IMR-90 (cell line): ENCODE measurements at regions not wholly inside any gene's neighbourhood (a gene's known extent, or its start where the extent isn't known, plus 50 kb on each side); places are given as distances from the start of the nearest gene placed in this dataset.

Experiments used
- ATAC-seq: fragments of 200-7000 bp; cut with Tn5 transposase; 2 replicates; pipeline ENCODE4 v1.9.1; 2020; ENCODE audit warnings: low read depth, mild to moderate bottlenecking, moderate library complexity
- BruUV-seq: library from RNA; stranded (reverse); fragments of 400-500 nt; replicated peaks from 2 replicates; lab custom pipeline; 2021; lab: Mats Ljungman, UMichigan
- CTCF ChIA-PET: fragments of 300-600 bp; formaldehyde crosslinking; extraction: SDS; loops from one replicate; lab custom pipeline; 2021; ENCODE audit warnings: antibody characterized with exemption; lab: Yijun Ruan, JAX
- POLR2A ChIA-PET: fragments of 300-600 bp; sonication (Branson Sonifier 250); formaldehyde crosslinking; loops from one replicate; lab custom pipeline; 2022; ENCODE audit warnings: antibody characterized with exemption; ENCODE audit not compliant: unreplicated experiment; lab: Charles Lee
- DNase-seq: peaks from one replicate; pipeline ENCODE4 v3.0.0; 2013
- H2AFZ ChIP-seq: replicated peaks from 2 replicates; pipeline ENCODE3; 2013; ENCODE audit warnings: low read length, mild to moderate bottlenecking; ENCODE audit not compliant: poor library complexity
- H2AK5ac ChIP-seq: 2 replicates; pipeline ENCODE4 v1.6.1; 2013; ENCODE audit warnings: low read depth, low read length, inconsistent platforms
- H2AK9ac ChIP-seq: replicated peaks from 2 replicates; pipeline ENCODE3; 2013; ENCODE audit warnings: mild to moderate bottlenecking, low read depth, low read length, moderate library complexity; ENCODE audit not compliant: poor library complexity
- H2BK120ac ChIP-seq: 2 replicates; pipeline ENCODE4 v1.6.1; 2013; ENCODE audit warnings: low read depth, low read length, inconsistent platforms
- H2BK15ac ChIP-seq: 3 replicates; pipeline ENCODE4 v1.6.1; 2013; ENCODE audit warnings: low read depth, low read length, inconsistent platforms
- H2BK20ac ChIP-seq: 2 replicates; pipeline ENCODE4 v1.6.1; 2013; ENCODE audit warnings: low read depth, mild to moderate bottlenecking, inconsistent platforms, low read length, moderate library complexity
- H2BK5ac ChIP-seq: 2 replicates; pipeline ENCODE4 v1.6.1; 2013; ENCODE audit warnings: mild to moderate bottlenecking, low read depth, low read length, inconsistent platforms; ENCODE audit not compliant: poor library complexity, severe bottlenecking
- H3K14ac ChIP-seq: replicated peaks from 2 replicates; pipeline ENCODE4 v1.6.1; 2013; ENCODE audit warnings: low read depth, low read length, inconsistent platforms
- H3K18ac ChIP-seq: 2 replicates; pipeline ENCODE4 v1.6.1; 2013; ENCODE audit warnings: low read depth, low read length, control low read depth
- H3K23ac ChIP-seq: 2 replicates; pipeline ENCODE4 v1.6.1; 2013; ENCODE audit warnings: low read depth, low read length, inconsistent platforms
- H3K27ac ChIP-seq: 2 replicates; pipeline ENCODE4 v1.5.1; 2013; ENCODE audit warnings: mild to moderate bottlenecking, control low read depth, low read length; ENCODE audit not compliant: insufficient read depth
- H3K27me3 ChIP-seq: 2 replicates; pipeline ENCODE4 v1.6.1; 2013; ENCODE audit warnings: low read length; ENCODE audit not compliant: control insufficient read depth, insufficient read depth
- H3K36me3 ChIP-seq: 2 replicates; pipeline ENCODE4 v1.6.1; 2013; ENCODE audit warnings: low read length, mixed read lengths; ENCODE audit not compliant: control insufficient read depth, insufficient read depth
- H3K4ac ChIP-seq: 2 replicates; pipeline ENCODE4 v1.6.1; 2013; ENCODE audit warnings: low read depth, low read length, inconsistent platforms
- H3K4me1 ChIP-seq: 2 replicates; pipeline ENCODE4 v1.6.1; 2013; ENCODE audit warnings: low read length, mixed read lengths; ENCODE audit not compliant: control insufficient read depth, insufficient read depth
- H3K4me2 ChIP-seq: 2 replicates; pipeline ENCODE4 v1.6.1; 2013; ENCODE audit warnings: low read depth, mild to moderate bottlenecking, control low read depth, low read length, moderate library complexity
- H3K4me3 ChIP-seq: 2 replicates; pipeline ENCODE4 v1.5.1; 2013; ENCODE audit warnings: low read depth, mild to moderate bottlenecking, control low read depth, low read length, moderate library complexity; ENCODE audit not compliant: insufficient read depth
- H3K56ac ChIP-seq: 2 replicates; pipeline ENCODE4 v1.6.1; 2013; ENCODE audit warnings: low read length, inconsistent platforms; ENCODE audit not compliant: insufficient read depth; ENCODE audit errors: extremely low read depth
- H3K79me1 ChIP-seq, 2 experiments: 2 replicates each; pipeline ENCODE4 v1.6.1; 2013; ENCODE audit warnings: low read length in 2 of 2, inconsistent platforms in 1 of 2, low read depth in 1 of 2
- H3K9ac ChIP-seq: 2 replicates; pipeline ENCODE4 v1.6.1; 2013; ENCODE audit warnings: low read depth, low read length, control low read depth
- H3K9me1 ChIP-seq: 2 replicates; pipeline ENCODE4 v1.6.1; 2013; ENCODE audit warnings: low read length, inconsistent platforms; ENCODE audit not compliant: insufficient read depth
- H3K9me3 ChIP-seq: 2 replicates; pipeline ENCODE4 v1.6.1; 2013; ENCODE audit warnings: low read length; ENCODE audit not compliant: control insufficient read depth, insufficient read depth
- H4K20me1 ChIP-seq: 2 replicates; pipeline ENCODE4 v1.6.1; 2013; ENCODE audit warnings: low read length, inconsistent platforms; ENCODE audit not compliant: insufficient read depth
- H4K5ac ChIP-seq: 2 replicates; pipeline ENCODE4 v1.6.1; 2013; ENCODE audit warnings: mild to moderate bottlenecking, low read depth, low read length, control low read depth
- H4K8ac ChIP-seq, 2 experiments: 2 replicates each; pipeline ENCODE4 v1.6.1; 2013; ENCODE audit warnings: low read depth in 2 of 2, low read length in 2 of 2, control low read depth in 1 of 2, inconsistent platforms in 1 of 2
- H4K91ac ChIP-seq: 2 replicates; pipeline ENCODE4 v1.6.1; 2013; ENCODE audit warnings: low read depth, low read length, inconsistent platforms; ENCODE audit not compliant: insufficient read depth
- BHLHE40 ChIP-seq: fragments of 150-350 bp; IDR thresholded peaks from 2 replicates; pipeline ENCODE4 v1.6.1; 2016; ENCODE audit warnings: mild to moderate bottlenecking, low read depth, low read length
- CEBPB ChIP-seq: IDR thresholded peaks from 2 replicates; pipeline ENCODE4 v1.6.1; 2012; ENCODE audit warnings: low read depth, low read length, improper control_type of control experiment
- CHD1 ChIP-seq: IDR thresholded peaks from 2 replicates; pipeline ENCODE4 v1.6.1; 2012; ENCODE audit warnings: low read depth, low read length, improper control_type of control experiment
- FOS ChIP-seq: fragments of 150-350 bp; IDR thresholded peaks from 2 replicates; pipeline ENCODE4 v1.6.1; 2016; ENCODE audit warnings: low read depth, low read length
- MAFK ChIP-seq: IDR thresholded peaks from 2 replicates; pipeline ENCODE4 v1.6.1; 2012; ENCODE audit warnings: low read depth, low read length, improper control_type of control experiment
- MAZ ChIP-seq: IDR thresholded peaks from 2 replicates; pipeline ENCODE4 v1.6.1; 2012; ENCODE audit warnings: low read depth, mild to moderate bottlenecking, low read length, improper control_type of control experiment, moderate library complexity, borderline replicate concordance
- MXI1 ChIP-seq: IDR thresholded peaks from 2 replicates; pipeline ENCODE4 v1.6.1; 2012; ENCODE audit warnings: low read depth, mild to moderate bottlenecking, low read length, moderate library complexity, borderline replicate concordance
- NFE2L2 ChIP-seq: fragments of 150-350 bp; IDR thresholded peaks from 2 replicates; pipeline ENCODE4 v1.6.1; 2016; ENCODE audit warnings: low read depth, mild to moderate bottlenecking, low read length
- RFX5 ChIP-seq: IDR thresholded peaks from 2 replicates; pipeline ENCODE4 v1.8.0; 2012; ENCODE audit warnings: low read depth, mild to moderate bottlenecking, low read length, moderate library complexity
- SMC3 ChIP-seq: fragments of 150-350 bp; IDR thresholded peaks from 2 replicates; pipeline ENCODE4 v1.6.1; 2016; ENCODE audit warnings: low read depth, mild to moderate bottlenecking, antibody characterized with exemption, low read length, moderate library complexity
- WGBS, 2 experiments: methylation state at CpG; one replicate each; pipeline versions ENCODE4 v1.1.5 to v1.1.7; 2013; ENCODE audit warnings: missing lambda C conversion rate in 2 of 2; ENCODE audit not compliant: insufficient read length in 1 of 2; ENCODE audit errors: extremely low coverage in 2 of 2; 5-methylcytosine and 5-hydroxymethylcytosine counted together
- dilution Hi-C: fragments of 300-500 bp; cut with HindIII; formaldehyde crosslinking; loops from one replicate; pipeline ENCODE4 v1.14.3; 2018; ENCODE audit warnings: low sequenced_read_pairs; ENCODE audit not compliant: unreplicated experiment
- in situ Hi-C: fragments of 300-500 bp; cut with MboI; formaldehyde crosslinking; loops from 3 replicates; pipeline ENCODE4 v1.14.3; 2019; ENCODE audit warnings: low sequenced_read_pairs, inconsistent platforms, mixed read lengths
- intact Hi-C: fragments of 100-400 bp; cut with micrococcal nuclease; formaldehyde crosslinking; loops from 2 replicates; pipeline ENCODE4 v1.10.0; 2022
- TF ChIP-seq, protein P1 (sequence below): conservative IDR thresholded peaks from 2 replicates; pipeline ENCODE4 v1.5.1; 2012; ENCODE audit warnings: mild to moderate bottlenecking, low read depth, low read length, improper control_type of control experiment
- TF ChIP-seq, protein P2 (sequence below): fragments of 150-350 bp; IDR thresholded peaks from 2 replicates; pipeline ENCODE4 v1.6.1; 2017; ENCODE audit warnings: mild to moderate bottlenecking, antibody characterized with exemption, low read length, low read depth

DNA sequence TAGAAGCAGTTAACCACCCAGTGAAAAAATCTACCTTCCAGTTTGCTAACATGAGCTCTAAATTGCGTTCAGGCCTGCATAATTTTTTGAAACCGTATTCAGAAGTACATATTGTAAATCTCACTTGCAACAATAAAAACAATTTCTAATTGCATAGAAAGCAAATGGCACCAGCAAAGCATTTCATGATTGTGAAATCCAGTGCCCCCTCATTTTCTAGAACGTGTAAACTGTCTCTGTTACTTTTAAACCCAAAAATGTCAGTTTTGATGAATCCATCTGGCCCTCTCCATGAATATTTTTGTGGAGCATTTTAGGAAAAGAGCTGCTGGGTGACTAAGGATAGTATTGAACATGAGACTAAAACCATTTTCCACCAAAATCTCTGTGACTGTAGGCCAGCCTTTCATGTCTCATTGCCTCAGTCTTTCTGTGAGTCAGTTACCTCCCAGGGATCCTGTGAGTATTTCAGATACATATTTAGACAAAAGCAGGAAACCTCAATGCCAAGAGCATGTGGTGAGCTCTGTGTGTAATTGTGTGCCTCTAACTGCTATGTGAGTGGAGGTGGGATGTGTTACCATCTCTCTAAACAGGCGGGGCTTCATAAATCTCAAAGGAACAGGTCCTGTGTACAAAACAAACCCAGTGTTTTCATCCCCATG, 477.8 kb upstream of the DCC start:
- no peaks in the 10 kb centered on the region for H3K27me3 ChIP-seq
- no peak overlapping the region for H3K56ac ChIP-seq
- H4K8ac ChIP-seq = no peak overlapping the region
- peaks cover 11% of the 10 kb centered on the region; the same call in 1 of the 2 replicates for H3K9me3 ChIP-seq
- dilution Hi-C loops = no loop called here
- no peak overlapping the region for H3K4ac ChIP-seq
- no CpG with 5 or more reads among the region's 4 CpGs for WGBS, 2 experiments
- no peaks in the 10 kb centered on the region for H3K9me1 ChIP-seq
- no peak overlapping the region for H3K27ac ChIP-seq
- H3K18ac ChIP-seq = no peak overlapping the region
- DNase-seq (no peak), ATAC-seq (no peak)
- H2AK9ac ChIP-seq = no peak overlapping the region
- H3K23ac ChIP-seq = no peak overlapping the region
- H2BK120ac ChIP-seq = no peak overlapping the region
- POLR2A ChIA-PET = no interaction called here
- H4K5ac ChIP-seq = no peak overlapping the region
- H3K14ac ChIP-seq = no peak overlapping the region
- in situ Hi-C loops = no loop called here
- no peak overlapping the region for H3K4me3 ChIP-seq
- no peak overlapping the region for H4K91ac ChIP-seq
- H3K9ac ChIP-seq = no peak overlapping the region
- no peak for TF ChIP-seq MXI1
- no peak for TF ChIP-seq MAFK
- TF ChIP-seq, protein P1, sequence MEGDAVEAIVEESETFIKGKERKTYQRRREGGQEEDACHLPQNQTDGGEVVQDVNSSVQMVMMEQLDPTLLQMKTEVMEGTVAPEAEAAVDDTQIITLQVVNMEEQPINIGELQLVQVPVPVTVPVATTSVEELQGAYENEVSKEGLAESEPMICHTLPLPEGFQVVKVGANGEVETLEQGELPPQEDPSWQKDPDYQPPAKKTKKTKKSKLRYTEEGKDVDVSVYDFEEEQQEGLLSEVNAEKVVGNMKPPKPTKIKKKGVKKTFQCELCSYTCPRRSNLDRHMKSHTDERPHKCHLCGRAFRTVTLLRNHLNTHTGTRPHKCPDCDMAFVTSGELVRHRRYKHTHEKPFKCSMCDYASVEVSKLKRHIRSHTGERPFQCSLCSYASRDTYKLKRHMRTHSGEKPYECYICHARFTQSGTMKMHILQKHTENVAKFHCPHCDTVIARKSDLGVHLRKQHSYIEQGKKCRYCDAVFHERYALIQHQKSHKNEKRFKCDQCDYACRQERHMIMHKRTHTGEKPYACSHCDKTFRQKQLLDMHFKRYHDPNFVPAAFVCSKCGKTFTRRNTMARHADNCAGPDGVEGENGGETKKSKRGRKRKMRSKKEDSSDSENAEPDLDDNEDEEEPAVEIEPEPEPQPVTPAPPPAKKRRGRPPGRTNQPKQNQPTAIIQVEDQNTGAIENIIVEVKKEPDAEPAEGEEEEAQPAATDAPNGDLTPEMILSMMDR = no peak
- no peak for TF ChIP-seq BHLHE40
- TF ChIP-seq, protein P2, sequence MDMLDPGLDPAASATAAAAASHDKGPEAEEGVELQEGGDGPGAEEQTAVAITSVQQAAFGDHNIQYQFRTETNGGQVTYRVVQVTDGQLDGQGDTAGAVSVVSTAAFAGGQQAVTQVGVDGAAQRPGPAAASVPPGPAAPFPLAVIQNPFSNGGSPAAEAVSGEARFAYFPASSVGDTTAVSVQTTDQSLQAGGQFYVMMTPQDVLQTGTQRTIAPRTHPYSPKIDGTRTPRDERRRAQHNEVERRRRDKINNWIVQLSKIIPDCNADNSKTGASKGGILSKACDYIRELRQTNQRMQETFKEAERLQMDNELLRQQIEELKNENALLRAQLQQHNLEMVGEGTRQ = no peak
- TF ChIP-seq MAZ = no peak
- TF ChIP-seq CEBPB = no peak
- TF ChIP-seq FOS = no peak
- no peak for TF ChIP-seq CHD1
- no peak for TF ChIP-seq RFX5
- TF ChIP-seq NFE2L2 = no peak
- no peak for TF ChIP-seq SMC3
- no peak overlapping the region for H2BK20ac ChIP-seq
- CTCF ChIA-PET = no interaction called here
- H2BK5ac ChIP-seq = no peak overlapping the region
- no peaks in the 10 kb centered on the region for H3K4me1 ChIP-seq
- no peaks in the 10 kb centered on the region for H4K20me1 ChIP-seq
- no peak overlapping the region for H3K4me2 ChIP-seq
- no peak overlapping the region for H2AFZ ChIP-seq
- no peaks in the 10 kb centered on the region for H3K36me3 ChIP-seq
- H2BK15ac ChIP-seq = no peak overlapping the region
- no TSS peak for BruUV-seq
- intact Hi-C loops = no loop called here
- H3K79me1 ChIP-seq = no peaks in the 10 kb centered on the region
- H2AK5ac ChIP-seq = no peak overlapping the region
